BE2C (cell line): ENCODE measurements at regions not wholly inside any gene's neighbourhood (a gene's known extent, or its start where the extent isn't known, plus 50 kb on each side); places are given as distances from the start of the nearest gene placed in this dataset.

Experiments
- DNase-seq: peaks from one replicate; pipeline ENCODE4 v3.0.0-alpha.2; 2020
- H3K27me3 ChIP-seq: fragments of 250-450 bp; sonication (Bioruptor Pico); 2 replicates; pipeline ENCODE4 v1.5.1; 2020; ENCODE audit warnings: mild to moderate bottlenecking
- H3K36me3 ChIP-seq: fragments of 250-450 bp; sonication (Bioruptor Pico); 2 replicates; pipeline ENCODE4 v1.5.1; 2020; ENCODE audit warnings: mild to moderate bottlenecking
- H3K4me1 ChIP-seq: fragments of 250-450 bp; sonication (Bioruptor Pico); 2 replicates; pipeline ENCODE4 v1.5.1; 2020
- H3K4me3 ChIP-seq: 2 replicates; pipeline ENCODE4 v1.5.1; 2011; ENCODE audit warnings: low read depth, low read length
- H3K9me3 ChIP-seq: fragments of 250-450 bp; sonication (Bioruptor Pico); 2 replicates; pipeline ENCODE4 v1.5.1; 2020
- CTCF ChIP-seq: IDR thresholded peaks from 2 replicates; pipeline ENCODE4 v1.5.1; 2012; ENCODE audit warnings: mild to moderate bottlenecking, low read depth, low read length

GRCh38 chr13:34452831-34453230, 489.2 kb upstream of the NBEA start:
- TF ChIP-seq CTCF = no peak
- DNase-seq = no peak

GRCh38 chr13:34458756-34459715, 483.0 kb upstream of the NBEA start:
- Histone ChIP-seq H3K27me3 (no peaks in the 10 kb centered on the region), H3K4me1 (no peaks in the 10 kb centered on the region), H3K4me3 (no peak overlapping the region), H3K9me3 (no peaks in the 10 kb centered on the region), H3K36me3 (no peaks in the 10 kb centered on the region)
- DNase-seq = no peak
- TF ChIP-seq CTCF = no peak

More at GRCh38 chr13:34452831-34453230, 489.2 kb upstream of the NBEA start:
- Histone ChIP-seq H3K4me3 (no peak overlapping the region), H3K27me3 (no peaks in the 10 kb centered on the region), H3K9me3 (no peaks in the 10 kb centered on the region), H3K4me1 (no peaks in the 10 kb centered on the region), H3K36me3 (no peaks in the 10 kb centered on the region)

- no peaks in the 10 kb centered on the region for H3K36me3 ChIP-seq
- TF ChIP-seq CTCF = no peak
- no peaks in the 10 kb centered on the region for H3K4me1 ChIP-seq
- H3K9me3 ChIP-seq = no peaks in the 10 kb centered on the region
- H3K27me3 ChIP-seq = no peaks in the 10 kb centered on the region
- no peak for DNase-seq
- H3K4me3 ChIP-seq = no peak overlapping the region
Observed at GRCh38 chr13:34459856-34460255, 482.2 kb upstream of the NBEA start.

GRCh38 chr13:34462843-34463242, 479.2 kb upstream of the NBEA start:
- Histone ChIP-seq H3K9me3 (no peaks in the 10 kb centered on the region), H3K27me3 (no peaks in the 10 kb centered on the region), H3K4me1 (no peaks in the 10 kb centered on the region), H3K4me3 (no peak overlapping the region), H3K36me3 (no peaks in the 10 kb centered on the region)
- no peak for DNase-seq
- TF ChIP-seq CTCF = no peak

- Histone ChIP-seq H3K36me3 (no peaks in the 10 kb centered on the region), H3K4me3 (no peak overlapping the region), H3K9me3 (no peaks in the 10 kb centered on the region), H3K4me1 (no peaks in the 10 kb centered on the region; the same call in 1 of the 2 replicates), H3K27me3 (no peaks in the 10 kb centered on the region)
- TF ChIP-seq CTCF = no peak
- DNase-seq = no peak
Observed at GRCh38 chr13:34464011-34464410, 478.1 kb upstream of the NBEA start.

GRCh38 chr13:34465423-34465922, 476.6 kb upstream of the NBEA start:
- H3K27me3 ChIP-seq = no peaks in the 10 kb centered on the region
- no peak for DNase-seq
- TF ChIP-seq CTCF = no peak
- H3K36me3 ChIP-seq = no peaks in the 10 kb centered on the region
- no peaks in the 10 kb centered on the region for H3K9me3 ChIP-seq
- H3K4me1 ChIP-seq = no peaks in the 10 kb centered on the region; the same call in 1 of the 2 replicates
- H3K4me3 ChIP-seq = no peak overlapping the region
